Activated T-cell treated with anti-CD3 and anti-CD28 coated beads, Interleukin-2, amount 50 U/mL, for 72 hours (primary cell): ENCODE measurements at regions not wholly inside any gene's neighbourhood (a gene's known extent, or its start where the extent isn't known, plus 50 kb on each side); places are given as distances from the start of the nearest gene placed in this dataset.
A peak's percentile ranks its signal among the peaks of the same experiment; 100 is the strongest.

Experiments
- ATAC-seq, 2 donors: fragments of 150-1000 bp; cut with Tn5 transposase; replicated peaks in 1 of 2; 2 replicates each; pipeline ENCODE4 v1.10.0; 2021; ENCODE audit warnings: moderate library complexity in 2 of 2, mild to moderate bottlenecking in 1 of 2
- DNase-seq, 2 donors: peaks; one replicate each; pipeline ENCODE4 v3.0.0; 2021 to 2022; ENCODE audit warnings: mixed read lengths in 1 of 2
- H3K27ac Mint-ChIP-seq: one replicate; pipeline ENCODE4 v1.8.0; 2022; ENCODE audit warnings: mild to moderate bottlenecking, moderate library complexity, mixed read lengths
- H3K27me3 Mint-ChIP-seq: one replicate; pipeline ENCODE4 v1.8.0; 2022; ENCODE audit warnings: low read depth, mixed read lengths
- H3K36me3 Mint-ChIP-seq, 2 donors: one replicate each; pipeline ENCODE4 v1.8.0; 2022; ENCODE audit warnings: mixed read lengths in 2 of 2, mild to moderate bottlenecking in 1 of 2; ENCODE audit not compliant: insufficient read depth in 2 of 2
- H3K4me1 Mint-ChIP-seq: one replicate; pipeline ENCODE4 v1.8.0; 2022; ENCODE audit warnings: low read depth, mixed read lengths
- H3K4me3 Mint-ChIP-seq, 2 donors: one replicate each; pipeline ENCODE4 v1.8.0; 2022; ENCODE audit warnings: mild to moderate bottlenecking in 2 of 2, mixed read lengths in 2 of 2, moderate library complexity in 2 of 2
- H3K9me3 Mint-ChIP-seq, 2 donors: one replicate each; pipeline ENCODE4 v1.8.0; 2022; ENCODE audit warnings: mixed read lengths in 2 of 2

DNA sequence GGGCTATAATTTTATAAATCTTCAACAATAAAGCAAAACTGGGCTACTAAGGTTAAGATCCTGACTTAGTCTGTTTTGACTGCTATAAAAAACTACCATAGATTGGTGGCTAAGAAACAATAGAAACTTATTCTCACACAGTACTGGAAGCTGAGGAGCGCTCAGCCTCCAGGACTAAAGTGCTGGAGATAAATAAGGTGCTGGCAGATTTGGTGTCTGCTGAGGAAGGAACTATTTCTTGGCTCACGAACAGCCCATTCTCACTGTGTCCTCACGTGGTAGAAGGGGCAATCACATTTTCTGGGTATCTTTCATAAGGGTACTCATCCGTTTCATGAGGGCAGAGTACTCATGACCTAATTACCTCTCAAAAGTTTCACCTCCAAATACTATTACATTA, 166.8 kb upstream of the CBLB start:
- H3K27me3 Mint-ChIP-seq = no peaks in the 10 kb centered on the region
- DNase-seq (no peak), ATAC-seq (no peak)
- peaks cover 0 to 2% of the 10 kb centered on the region in 2 donors for H3K36me3 Mint-ChIP-seq
- no peaks in the 10 kb centered on the region for H3K4me1 Mint-ChIP-seq
- no peak overlapping the region for H3K4me3 Mint-ChIP-seq
- no peak overlapping the region for H3K27ac Mint-ChIP-seq
- H3K9me3 Mint-ChIP-seq = no peaks in the 10 kb centered on the region

DNA sequence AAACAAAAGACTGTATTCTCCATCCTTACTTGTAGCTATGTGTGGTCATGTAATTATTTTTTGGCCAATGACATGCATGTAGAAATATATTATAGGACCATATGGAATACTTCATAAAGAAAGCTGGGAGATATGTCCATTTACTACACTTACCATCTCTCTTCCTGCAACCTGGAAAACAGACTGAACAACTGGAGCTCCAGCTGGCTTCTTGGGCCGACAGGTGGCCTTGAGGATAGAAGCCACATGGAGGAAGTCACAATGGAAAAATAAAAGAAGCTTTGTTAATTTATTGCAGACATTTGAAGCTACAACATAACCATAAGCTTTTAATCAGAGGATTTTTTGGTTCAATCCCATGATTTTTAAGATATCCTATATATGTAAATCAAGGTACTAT, 167.9 kb upstream of the CBLB start:
- Mint-ChIP-seq H3K36me3 (peaks cover 0 to 2% of the 10 kb centered on the region in 2 donors), H3K27me3 (no peaks in the 10 kb centered on the region), H3K9me3 (no peaks in the 10 kb centered on the region), H3K4me1 (no peaks in the 10 kb centered on the region), H3K27ac (no peak overlapping the region), H3K4me3 (no peak overlapping the region)
- DNase-seq (no peak), ATAC-seq (no peak)

GRCh38 chr3:106047221-106047620, 178.4 kb upstream of the CBLB start:
- DNase-seq (no peak), ATAC-seq (no peak)
- Mint-ChIP-seq H3K4me1 (peaks cover 21% of the 10 kb centered on the region), H3K4me3 (no peak overlapping the region), H3K27ac (no peak overlapping the region), H3K27me3 (no peaks in the 10 kb centered on the region), H3K9me3 (peaks cover 3 to 4% of the 10 kb centered on the region in 2 donors), H3K36me3 (peaks cover 7 to 8% of the 10 kb centered on the region in 2 donors)

DNA sequence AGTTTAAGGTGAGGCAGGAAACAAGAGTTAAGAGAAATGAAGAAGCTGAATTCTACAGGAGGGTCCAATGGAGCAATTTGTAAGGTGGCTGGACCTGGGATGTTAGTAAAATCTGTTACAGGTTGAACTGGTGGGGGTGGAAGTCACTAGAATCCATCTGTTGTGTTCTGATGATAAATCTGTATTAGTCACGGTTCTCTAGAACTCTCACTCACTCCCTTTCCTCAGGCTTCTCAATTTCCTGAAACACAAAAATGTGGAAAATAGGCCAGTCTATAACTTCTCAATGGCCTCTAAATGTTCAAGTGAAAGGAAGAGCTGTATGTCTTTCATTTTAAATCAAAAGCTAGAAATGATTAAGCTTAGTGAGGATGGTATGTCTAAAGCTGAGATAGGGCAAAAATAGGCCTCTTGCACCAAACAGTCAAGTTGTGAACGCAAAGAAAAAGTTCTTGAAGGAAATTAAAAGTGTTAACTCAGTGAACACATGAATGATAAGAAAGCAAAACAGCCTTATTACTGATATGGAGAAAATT, 180.2 kb upstream of the CBLB start:
- Mint-ChIP-seq H3K27me3 (no peaks in the 10 kb centered on the region), H3K36me3 (peaks cover 7 to 8% of the 10 kb centered on the region in 2 donors), H3K27ac (peak overlapping the region; percentile 80), H3K4me1 (peaks cover 21% of the 10 kb centered on the region), H3K4me3 (peak overlapping the region; percentile 43 to 61), H3K9me3 (peaks cover 3 to 4% of the 10 kb centered on the region in 2 donors)
- ATAC-seq (peak; percentile 67 to 73), DNase-seq (no peak)

DNA sequence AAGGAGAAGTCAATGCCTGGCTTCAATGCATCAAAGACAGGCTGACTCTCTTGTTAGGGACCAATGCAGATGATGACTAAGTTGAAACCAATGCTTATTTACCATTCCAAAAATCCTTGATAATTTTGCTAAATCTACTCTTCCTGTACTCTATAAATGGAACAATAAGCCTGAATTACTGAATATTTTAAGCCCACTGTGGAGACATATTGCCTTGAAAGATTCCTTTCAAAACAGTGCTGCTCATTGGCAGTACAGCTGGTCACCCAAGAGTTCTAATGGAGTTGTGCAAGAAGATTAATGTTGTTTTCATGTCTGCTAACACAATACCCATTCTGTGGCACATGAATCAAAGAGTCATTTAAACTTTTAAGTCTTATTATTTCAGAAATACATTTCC, 181.0 kb upstream of the CBLB start:
- peaks cover 7 to 8% of the 10 kb centered on the region in 2 donors for H3K36me3 Mint-ChIP-seq
- H3K27me3 Mint-ChIP-seq = no peaks in the 10 kb centered on the region
- H3K9me3 Mint-ChIP-seq = peaks cover 3 to 4% of the 10 kb centered on the region in 2 donors
- peak overlapping the region; percentile 76 for H3K27ac Mint-ChIP-seq
- peaks cover 21% of the 10 kb centered on the region for H3K4me1 Mint-ChIP-seq
- ATAC-seq (no peak), DNase-seq (no peak)
- peak overlapping the region in 1 of 2 donors; percentile 34 for H3K4me3 Mint-ChIP-seq

DNA sequence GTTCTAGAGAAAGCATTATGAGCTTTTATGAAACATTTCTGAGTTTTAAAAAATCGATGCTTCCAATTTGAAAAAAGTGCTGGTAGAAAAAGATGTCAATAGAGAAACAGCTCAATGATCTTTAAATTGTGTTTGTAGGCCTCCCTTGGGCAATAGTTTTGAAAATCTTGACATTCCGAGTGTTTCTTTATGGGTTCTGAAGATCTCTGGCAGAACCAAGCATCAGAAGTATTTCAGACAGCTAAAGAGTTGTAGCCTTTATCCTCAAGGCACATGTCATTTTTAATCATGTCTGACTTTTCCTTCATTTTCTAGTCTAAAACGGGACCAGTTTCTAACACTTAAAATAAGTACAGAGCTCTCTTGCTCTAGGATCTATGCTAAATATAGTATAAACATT, 188.1 kb upstream of the CBLB start:
- DNase-seq = no peak
- no peak for ATAC-seq
- Mint-ChIP-seq H3K4me1 (peaks cover 22% of the 10 kb centered on the region), H3K27me3 (no peaks in the 10 kb centered on the region), H3K27ac (no peak overlapping the region), H3K4me3 (no peak overlapping the region), H3K36me3 (peaks cover 0 to 2% of the 10 kb centered on the region in 2 donors), H3K9me3 (peaks cover 2 to 4% of the 10 kb centered on the region in 2 donors)

GRCh38 chr3:106058475-106058874, 189.7 kb upstream of the CBLB start:
- DNase-seq (no peak), ATAC-seq (no peak)
- Mint-ChIP-seq H3K9me3 (peaks cover 4 to 9% of the 10 kb centered on the region in 2 donors), H3K4me3 (no peak overlapping the region), H3K27me3 (no peaks in the 10 kb centered on the region), H3K36me3 (peaks cover 2% of the 10 kb centered on the region in 2 donors), H3K4me1 (peaks cover 22% of the 10 kb centered on the region), H3K27ac (no peak overlapping the region)

GRCh38 chr3:106059953-106060517, 191.2 kb upstream of the CBLB start:
- Mint-ChIP-seq H3K9me3 (peaks cover 7 to 8% of the 10 kb centered on the region in 2 donors), H3K27ac (no peak overlapping the region), H3K36me3 (peaks cover 5 to 10% of the 10 kb centered on the region in 2 donors), H3K27me3 (no peaks in the 10 kb centered on the region), H3K4me3 (no peak overlapping the region), H3K4me1 (peaks cover 22% of the 10 kb centered on the region)
- DNase-seq = no peak
- ATAC-seq = no peak

DNA sequence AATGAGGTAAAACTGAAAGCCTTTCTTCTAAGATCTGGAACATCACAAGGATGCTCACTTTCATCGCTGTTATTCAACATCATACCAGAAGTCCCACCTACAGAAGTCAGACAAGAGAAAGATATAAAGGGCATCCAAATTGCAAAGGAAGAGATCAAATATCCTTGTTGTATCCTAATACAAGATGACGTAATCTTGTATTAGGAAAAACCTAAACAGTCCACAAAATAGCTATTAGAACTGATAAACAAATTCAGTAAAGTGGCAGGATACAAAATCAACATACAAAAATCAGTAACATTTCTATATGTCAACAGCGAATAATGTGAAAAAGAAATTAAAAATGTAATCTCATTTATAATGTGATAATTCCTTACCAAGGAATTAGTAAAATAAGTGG, 195.1 kb upstream of the CBLB start:
- peaks cover 19% of the 10 kb centered on the region for H3K4me1 Mint-ChIP-seq
- H3K27ac Mint-ChIP-seq = no peak overlapping the region
- ATAC-seq = no peak

DNA sequence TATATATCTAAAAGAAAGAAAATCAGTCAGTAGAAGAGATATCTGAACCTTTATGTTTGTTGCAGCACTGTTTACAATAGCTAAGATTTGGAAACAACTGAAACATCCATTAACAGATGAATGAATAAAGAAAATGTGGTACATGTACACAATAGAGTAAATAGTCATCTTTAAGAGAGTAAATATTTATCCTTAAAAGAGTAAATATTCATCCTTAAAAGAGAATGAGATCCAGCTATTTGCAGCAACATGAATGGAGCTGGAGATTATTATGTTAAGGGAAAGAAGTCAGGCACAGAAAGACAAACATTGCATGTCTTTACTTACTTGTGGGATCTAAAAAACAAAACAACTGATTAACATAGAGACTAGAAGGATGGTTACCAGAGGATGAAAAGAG, 197.0 kb upstream of the CBLB start:
- no peak overlapping the region for H3K4me3 Mint-ChIP-seq
- ATAC-seq (no peak), DNase-seq (no peak)
- peaks cover 11% of the 10 kb centered on the region for H3K4me1 Mint-ChIP-seq
- H3K27me3 Mint-ChIP-seq = no peaks in the 10 kb centered on the region
- no peak overlapping the region for H3K27ac Mint-ChIP-seq
- peaks cover 8 to 9% of the 10 kb centered on the region in 2 donors for H3K9me3 Mint-ChIP-seq
- H3K36me3 Mint-ChIP-seq = peaks cover 10 to 17% of the 10 kb centered on the region in 2 donors

More for the DNA sequence above, 195.1 kb upstream of the CBLB start:
- DNase-seq = no peak
- Mint-ChIP-seq H3K4me3 (no peak overlapping the region), H3K27me3 (no peaks in the 10 kb centered on the region), H3K36me3 (peaks cover 8 to 13% of the 10 kb centered on the region in 2 donors), H3K9me3 (peaks cover 6 to 7% of the 10 kb centered on the region in 2 donors)

- Mint-ChIP-seq H3K36me3 (peaks cover 10 to 17% of the 10 kb centered on the region in 2 donors), H3K27me3 (no peaks in the 10 kb centered on the region), H3K9me3 (peaks cover 6 to 9% of the 10 kb centered on the region in 2 donors), H3K4me3 (no peak overlapping the region), H3K27ac (peak overlapping the region; percentile 9), H3K4me1 (peaks cover 11% of the 10 kb centered on the region)
- ATAC-seq (no peak), DNase-seq (no peak)
Observed at GRCh38 chr3:106067711-106068110, 198.9 kb upstream of the CBLB start.

GRCh38 chr3:106068381-106068780, 199.6 kb upstream of the CBLB start:
- H3K4me3 Mint-ChIP-seq = peak overlapping the region in 1 of 2 donors; percentile 68
- H3K36me3 Mint-ChIP-seq = peaks cover 10 to 15% of the 10 kb centered on the region in 2 donors
- H3K4me1 Mint-ChIP-seq = peaks cover 11% of the 10 kb centered on the region
- H3K9me3 Mint-ChIP-seq = peaks cover 4 to 8% of the 10 kb centered on the region in 2 donors
- ATAC-seq (no peak), DNase-seq (no peak)
- H3K27ac Mint-ChIP-seq = peak overlapping the region; percentile 72
- no peaks in the 10 kb centered on the region for H3K27me3 Mint-ChIP-seq

DNA sequence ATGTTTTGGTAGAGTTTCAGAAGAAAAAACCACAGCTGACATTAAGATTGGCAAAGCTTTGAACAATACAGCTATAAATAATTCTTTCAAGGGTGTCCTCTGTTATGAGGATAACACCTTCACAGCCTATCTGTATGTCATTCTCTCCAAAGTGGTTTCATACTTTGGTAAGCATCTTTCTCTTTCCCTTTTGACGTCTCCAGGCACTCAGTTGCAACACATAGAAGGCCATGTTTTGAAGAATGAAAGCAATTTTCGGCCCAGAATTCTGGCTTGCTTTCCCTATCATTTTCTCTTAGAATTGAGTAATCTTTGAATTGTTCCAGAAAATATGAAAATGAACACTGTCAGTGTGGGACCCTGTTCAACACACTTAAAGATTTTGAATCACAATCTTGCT, 200.0 kb upstream of the CBLB start:
- peak; percentile 89 to 99 for ATAC-seq
- Mint-ChIP-seq H3K27me3 (no peaks in the 10 kb centered on the region), H3K9me3 (peaks cover 3 to 6% of the 10 kb centered on the region in 2 donors), H3K27ac (peak overlapping the region; percentile 72), H3K4me3 (peak overlapping the region in 1 of 2 donors; percentile 68), H3K36me3 (peaks cover 9 to 13% of the 10 kb centered on the region in 2 donors), H3K4me1 (peaks cover 11% of the 10 kb centered on the region)
- DNase-seq = peak; percentile 5 to 17

DNA sequence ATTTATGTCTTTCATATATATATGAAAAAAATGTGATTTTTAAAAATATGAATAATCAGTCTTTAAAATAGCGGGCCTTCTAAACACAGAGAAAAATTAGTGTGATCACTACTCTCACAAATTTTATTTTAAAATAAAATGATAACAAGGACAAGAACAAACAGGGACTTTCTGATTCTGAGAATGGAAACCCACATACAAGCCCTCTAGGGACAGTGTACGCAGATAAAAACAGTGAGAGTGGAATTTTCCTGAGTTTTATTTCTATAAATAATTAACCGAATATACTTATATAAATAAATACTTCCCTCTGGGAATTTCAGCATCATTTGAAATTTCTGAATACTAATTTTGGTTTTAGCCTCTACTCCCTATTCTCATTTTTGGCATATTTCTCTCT, 201.4 kb upstream of the CBLB start:
- H3K27ac Mint-ChIP-seq = peak overlapping the region; percentile 79
- no peak for DNase-seq
- H3K4me3 Mint-ChIP-seq = peak overlapping the region in 1 of 2 donors; percentile 60
- no peaks in the 10 kb centered on the region for H3K27me3 Mint-ChIP-seq
- peaks cover 5 to 7% of the 10 kb centered on the region in 2 donors for H3K36me3 Mint-ChIP-seq
- ATAC-seq = no peak
- H3K9me3 Mint-ChIP-seq = peaks cover 2% of the 10 kb centered on the region in 2 donors
- H3K4me1 Mint-ChIP-seq = peaks cover 11% of the 10 kb centered on the region
